ENCODE measurements at regions not wholly inside any gene's neighbourhood (a gene's known extent, or its start where the extent isn't known, plus 50 kb on each side); places are given as distances from the start of the nearest gene placed in this dataset.
"Not testable (repeated sequence)": the region's sequence is repeated elsewhere in the genome, so short reads cannot be mapped to it uniquely, and the experiment has no call there.

DNA sequence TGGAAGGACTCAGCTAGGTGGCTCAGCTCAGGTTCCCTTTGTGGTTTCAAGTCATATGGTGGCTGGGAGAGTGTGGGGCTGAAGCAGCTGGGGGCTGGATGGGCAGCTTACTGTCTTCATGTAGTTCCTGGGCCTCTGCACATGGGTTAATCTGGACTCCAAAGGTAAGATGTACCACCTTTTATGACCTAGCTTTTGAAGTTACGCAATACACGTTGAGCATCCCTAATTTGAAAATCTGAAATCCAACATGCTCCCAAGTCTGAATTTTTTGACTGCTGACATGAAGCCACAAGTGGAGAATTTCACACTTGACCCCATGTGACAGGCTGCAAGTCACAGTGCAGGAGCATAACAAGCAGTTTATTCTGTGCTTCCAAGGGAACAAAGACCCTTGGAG lies 173.7 kb downstream of the KBTBD8 start:
- no peak for DNase-seq

DNA sequence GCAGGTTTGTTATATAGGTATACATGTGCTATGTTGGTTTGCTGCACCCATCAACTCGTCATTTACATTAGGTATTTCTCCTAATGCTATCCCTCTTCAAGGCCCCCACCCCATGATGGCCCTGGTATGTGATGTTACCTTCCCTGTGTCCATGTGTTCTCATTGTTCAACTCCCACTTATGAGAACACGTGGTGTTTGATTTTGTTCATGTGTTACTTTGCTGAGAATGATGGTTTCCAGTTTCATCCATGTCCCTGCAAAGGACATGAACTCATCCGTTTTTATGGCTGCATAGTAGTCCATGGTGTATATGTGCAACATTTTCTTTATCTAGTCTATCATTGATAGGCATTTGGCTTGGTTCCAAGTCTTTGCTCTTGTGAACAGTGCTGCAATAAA lies 175.0 kb downstream of the KBTBD8 start:
- not testable (repeated sequence) for DNase-seq

DNA sequence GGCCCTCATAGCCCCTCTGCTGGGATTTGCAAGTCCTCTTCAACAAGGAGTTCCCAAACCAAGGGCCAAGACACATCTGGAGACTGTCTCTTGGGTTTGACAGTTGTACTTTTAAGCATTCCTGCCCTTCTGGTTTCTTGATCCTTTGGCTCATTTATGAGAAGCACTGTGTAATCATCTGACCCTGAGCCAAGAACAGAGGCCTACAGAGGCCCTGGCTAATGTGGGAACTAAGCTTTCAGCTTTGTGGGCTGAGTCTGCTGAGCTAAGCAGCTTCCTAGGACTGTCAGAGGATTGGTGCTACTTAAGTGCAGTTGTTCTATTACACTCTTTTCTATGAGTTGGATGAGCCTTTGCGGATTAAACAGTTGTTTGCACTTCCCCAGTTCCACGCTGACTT lies 178.3 kb downstream of the KBTBD8 start:
- no peak for DNase-seq

DNA sequence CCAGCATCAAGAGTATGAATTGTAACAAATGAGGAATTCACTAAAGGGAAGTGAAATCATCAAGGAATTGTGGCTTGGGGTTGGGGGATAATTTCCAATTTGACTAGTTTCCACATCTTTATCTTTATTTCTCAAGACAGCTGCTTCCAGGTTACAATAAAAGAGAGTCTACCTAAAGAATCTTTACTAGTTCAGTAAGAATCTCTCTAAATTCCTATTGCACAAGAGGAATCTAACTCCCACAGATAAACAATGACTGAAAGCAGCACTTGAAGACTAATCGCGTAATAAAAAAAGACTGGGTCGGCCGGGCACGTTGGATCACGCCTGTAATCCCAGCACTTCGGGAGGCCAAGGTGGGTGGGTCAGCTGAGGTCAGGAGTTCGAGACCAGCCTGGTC lies 194.4 kb downstream of the KBTBD8 start:
- DNase-seq = no peak

DNA sequence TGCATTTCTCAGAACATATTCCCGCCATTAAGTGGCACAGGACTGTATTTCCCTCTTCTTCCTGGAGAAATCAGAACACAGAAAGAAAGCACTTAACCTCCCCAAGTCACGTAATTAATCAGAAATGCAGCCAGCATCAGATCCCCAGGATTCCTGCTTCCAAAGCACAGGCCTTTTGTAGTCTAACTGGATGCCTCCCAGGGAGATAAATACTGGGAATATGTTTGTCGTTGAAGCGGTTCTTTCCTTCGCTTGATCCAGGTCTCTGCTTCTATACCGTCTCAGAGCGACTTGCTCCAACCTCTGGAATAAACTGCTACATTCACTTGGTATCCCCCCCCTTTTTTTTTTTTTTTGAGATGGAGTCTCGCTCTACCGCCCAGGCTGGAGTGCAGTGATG lies 198.6 kb downstream of the KBTBD8 start:
- DNase-seq = no peak

DNA sequence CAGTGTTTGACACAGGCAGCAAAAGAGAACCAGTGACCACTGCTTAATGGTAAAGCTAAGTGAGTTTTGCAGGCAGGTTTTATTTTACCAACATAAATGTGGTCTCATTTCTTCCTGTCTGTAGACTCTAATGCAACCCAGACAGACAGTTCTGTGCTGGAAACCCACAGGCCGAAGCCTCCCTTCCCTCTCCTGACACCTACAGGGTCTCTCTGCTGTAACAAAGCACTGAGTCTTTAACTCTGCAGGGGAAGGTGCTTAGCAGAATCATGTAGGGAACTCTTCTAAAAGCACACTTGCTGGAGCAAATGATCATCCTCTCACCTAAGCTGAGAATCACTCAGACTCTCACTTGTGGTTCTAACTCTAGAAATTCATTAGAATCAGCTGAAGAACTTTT lies 200.3 kb downstream of the KBTBD8 start:
- DNase-seq = no peak

DNA sequence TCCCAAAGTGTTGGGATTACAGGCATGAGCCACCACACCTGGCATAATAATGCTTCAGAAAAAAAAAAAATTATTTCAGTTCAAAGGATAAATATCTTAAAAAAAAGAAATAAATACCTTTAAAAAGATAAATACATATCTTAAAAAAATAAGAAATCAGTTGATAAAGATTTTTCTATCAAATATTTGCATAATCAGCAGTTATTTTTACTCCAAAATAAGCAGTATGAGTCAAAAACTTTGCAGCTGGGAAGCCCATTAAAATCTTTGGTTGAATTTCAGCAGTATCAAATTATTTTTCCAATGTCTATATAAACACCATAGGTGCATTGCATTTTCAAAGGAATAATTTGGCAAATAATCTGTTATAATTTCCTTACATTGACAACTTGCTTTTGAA lies 202.5 kb downstream of the KBTBD8 start:
- no peak for DNase-seq

DNA sequence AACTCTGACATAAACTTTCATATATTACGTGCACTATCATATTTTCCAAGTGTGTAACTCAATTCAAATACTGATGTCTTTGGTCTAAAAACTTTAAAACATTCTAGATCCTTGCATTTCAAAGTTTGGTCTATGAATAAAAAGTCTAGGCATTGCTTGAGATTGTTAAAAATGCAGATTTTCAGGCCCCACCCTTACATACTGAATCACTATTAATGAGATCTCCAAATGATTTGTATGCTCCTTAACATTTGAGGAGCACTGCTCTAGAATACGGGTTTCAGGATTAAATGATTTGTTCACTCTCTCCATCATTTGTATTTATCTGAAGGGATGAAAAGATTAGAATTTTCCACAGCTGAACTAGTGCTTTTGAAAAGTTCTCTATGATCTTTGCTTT lies 202.9 kb downstream of the KBTBD8 start:
- DNase-seq = no peak

DNA sequence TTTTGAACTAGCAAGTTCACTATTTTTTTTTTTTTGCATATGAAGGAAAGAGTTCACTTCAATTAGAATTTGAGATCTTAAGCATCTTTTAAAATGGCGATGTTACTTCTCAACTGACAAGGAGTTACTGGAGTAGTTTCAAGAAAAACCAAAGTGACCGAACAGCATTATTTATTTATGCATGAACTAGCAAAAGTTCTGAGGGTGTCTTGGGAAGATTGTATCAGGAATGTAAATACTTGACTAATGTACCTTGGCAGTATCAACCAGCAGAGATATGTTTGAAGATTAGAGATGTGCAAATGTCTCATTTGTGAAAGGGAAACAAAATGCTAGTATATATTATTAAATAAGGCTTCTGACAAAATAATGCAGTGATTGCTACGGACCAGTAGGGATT lies 203.9 kb downstream of the KBTBD8 start:
- DNase-seq = no peak

DNA sequence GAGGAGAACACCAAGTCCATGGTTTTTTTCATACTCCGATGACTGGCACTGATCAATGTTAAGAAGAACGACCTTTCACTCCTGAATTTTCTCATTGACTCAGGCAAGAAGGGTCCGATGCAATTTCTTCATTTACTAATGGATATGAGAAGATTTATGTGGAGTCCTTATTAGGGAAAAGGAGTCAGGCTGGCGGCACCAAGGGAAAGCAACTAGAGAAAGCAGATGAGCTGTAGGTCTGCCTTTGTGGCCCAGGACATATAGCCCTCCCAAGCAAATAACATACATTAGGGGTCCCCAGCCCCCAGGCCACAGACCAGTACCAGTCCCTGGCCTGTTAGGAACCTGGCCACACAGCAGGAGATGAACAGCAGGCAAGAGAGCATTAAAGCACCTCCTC lies 206.8 kb downstream of the KBTBD8 start:
- DNase-seq = no peak

DNA sequence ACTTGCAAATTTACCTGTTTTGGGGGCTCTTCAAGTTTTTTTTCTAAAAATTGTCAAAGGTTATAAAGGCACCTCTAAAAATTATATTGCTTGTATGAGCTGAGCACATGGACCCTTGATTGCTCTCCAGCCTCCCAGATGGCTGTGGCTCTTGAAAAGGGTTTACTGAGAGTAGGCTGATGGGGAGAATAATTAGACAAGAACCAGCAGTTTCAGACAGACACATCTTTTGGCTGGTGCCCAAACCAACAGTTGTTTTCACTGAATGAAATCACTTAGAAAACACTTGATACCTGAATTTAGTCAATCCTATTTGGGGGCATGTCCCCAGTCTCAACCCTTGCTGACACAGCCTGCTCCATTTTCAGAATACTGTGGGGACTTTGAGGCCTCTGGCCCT lies 217.6 kb downstream of the KBTBD8 start:
- DNase-seq = peak; percentile 8

DNA sequence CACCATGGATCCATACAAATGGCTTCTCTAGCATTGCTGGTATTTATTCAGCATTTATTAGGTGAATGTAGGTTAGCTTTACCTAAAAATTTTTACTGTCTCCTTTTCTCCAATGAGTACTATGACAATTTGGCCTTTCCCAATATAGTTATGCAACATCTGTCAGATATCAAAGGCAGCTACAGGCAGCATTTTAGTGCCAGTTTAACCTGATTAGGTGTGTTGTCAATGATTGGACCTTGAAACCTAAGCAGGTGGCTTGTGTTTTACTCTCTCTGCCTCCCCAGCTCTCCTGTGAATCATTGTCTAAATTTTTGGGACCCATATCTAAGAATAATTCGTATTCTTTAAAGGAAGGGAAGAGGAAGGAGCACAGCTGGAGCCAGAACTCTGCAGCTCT lies 228.9 kb downstream of the KBTBD8 start:
- no peak for DNase-seq

DNA sequence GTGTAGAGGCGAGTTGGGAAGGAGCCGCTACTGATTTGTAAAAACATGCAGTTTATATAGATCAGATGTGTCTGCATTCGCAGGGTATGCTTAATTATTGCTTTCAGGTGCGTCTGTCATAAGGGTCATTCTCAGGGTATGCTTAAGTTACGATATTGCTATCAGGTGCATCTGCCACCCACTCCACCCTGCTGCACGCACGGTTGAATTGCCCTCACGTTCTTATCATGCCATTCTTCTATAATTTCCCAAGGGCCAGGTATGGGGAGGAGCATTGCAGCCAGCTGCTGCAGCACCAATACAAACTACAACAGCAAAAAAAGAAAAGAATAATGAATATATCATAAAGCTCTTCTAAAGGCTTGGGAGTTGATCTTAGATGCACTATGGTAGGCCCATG lies 230.0 kb downstream of the KBTBD8 start:
- DNase-seq = no peak

DNA sequence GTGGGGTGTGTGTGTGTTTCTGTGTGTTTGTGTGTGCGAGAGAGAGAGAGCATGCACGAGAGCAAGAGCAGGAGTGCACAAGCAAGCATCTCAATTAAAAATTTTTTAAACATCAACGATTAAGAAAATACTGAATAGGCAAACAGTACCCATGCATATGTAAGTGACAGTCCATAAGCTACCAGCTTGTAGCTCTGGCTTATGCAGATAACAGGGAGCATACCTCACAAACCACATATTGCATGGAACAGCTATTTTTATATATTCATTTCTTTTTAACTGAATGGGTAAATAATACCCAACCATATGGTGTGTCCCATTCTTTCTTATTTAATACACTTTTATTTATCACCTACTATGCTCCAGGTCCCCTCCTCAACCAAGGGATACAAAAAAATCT lies 234.5 kb downstream of the KBTBD8 start:
- no peak for DNase-seq

DNA sequence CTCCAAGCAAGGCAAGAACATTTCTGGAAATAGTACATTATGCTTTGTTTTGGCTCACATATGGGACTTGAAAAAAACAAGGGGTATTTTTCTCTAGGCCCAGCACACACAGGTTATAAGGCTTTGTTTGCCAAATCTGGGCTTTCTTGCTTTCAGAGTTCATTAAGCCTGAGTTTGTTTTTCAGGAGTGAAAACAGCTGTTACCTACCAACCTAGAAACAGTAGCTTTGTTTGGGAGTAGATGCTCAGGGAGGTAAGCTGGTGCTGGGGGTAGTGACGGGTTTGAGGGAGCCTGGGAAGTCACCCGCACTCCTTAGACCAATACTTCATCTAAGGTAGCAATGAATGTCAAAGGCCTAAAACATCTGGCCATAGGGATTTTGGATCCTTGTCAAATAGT lies 241.2 kb downstream of the KBTBD8 start:
- DNase-seq = no peak

DNA sequence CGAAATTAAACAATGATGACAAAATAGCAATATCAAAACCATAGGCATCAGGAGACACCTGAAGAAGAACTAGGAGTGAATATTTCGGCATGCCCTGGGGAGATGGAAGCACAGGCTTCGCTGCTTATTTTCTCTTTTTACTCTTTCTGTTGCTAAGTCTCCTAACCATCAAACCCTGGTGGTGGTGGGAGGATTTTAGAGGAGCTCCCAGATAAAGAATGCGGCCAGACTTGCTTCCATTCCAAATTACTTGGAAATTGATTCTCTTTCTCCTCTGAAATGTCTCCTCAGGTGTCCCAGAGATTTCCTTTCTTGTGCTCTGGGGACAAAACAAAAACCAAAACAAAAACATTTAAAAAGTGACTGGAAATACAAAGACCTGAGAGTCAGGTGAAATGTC lies 243.0 kb downstream of the KBTBD8 start:
- DNase-seq = no peak

DNA sequence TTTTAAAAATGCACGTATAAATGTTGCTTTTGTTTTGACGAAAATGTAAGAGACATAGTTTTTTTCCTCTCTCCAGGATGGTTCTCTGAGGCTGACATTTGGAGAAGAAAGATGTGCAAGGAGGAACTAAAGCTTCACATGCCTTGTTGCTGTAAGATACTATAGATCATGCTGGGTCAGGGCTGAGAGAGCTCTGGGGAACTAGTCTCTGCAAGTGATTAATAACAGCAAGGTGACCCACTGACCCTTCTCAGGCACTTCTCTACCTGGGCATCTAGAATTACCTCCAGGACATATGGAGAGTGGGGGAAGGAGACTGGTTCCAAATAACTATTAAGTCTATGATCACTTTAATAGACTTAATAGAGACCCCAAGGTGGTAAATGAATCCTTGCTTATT lies 246.0 kb downstream of the KBTBD8 start:
- no peak for DNase-seq

DNA sequence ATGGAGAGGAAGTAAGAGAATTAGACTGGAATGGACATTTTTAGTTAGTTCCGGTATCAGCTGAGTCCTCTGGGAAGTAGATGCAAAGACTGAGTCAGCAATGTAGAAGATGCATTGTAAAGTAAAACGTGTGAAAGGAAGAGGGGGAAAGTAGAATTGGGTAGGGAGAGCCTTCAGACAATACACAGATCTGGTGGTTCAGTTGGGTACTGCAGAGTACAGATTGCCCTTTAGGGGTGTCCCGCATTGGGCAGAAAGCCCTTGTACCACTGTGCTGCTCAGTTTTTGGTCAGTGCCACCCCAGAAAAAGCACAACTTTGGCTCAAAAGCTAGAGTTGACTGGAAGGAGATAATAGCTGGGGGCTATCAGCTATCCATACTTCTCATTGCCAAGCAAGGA lies 247.4 kb downstream of the KBTBD8 start:
- no peak for DNase-seq

DNA sequence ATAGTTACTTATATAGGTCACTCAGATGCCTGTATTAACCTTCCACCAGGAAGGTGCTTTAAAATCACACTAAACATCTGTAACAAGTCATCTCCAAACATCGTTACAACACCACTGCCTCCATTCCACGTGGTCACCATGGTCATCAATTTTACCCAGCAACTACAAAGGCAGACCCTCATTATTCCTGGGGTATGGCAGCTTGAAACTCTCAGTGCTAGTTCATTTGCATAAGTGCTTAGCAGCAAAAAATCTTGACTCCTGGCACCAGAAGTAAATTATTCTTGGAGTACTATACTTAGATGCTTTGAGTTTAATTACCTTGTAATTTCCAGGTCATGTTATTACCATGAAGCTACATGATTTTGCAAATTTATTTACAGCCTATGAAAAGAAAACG lies 250.6 kb downstream of the KBTBD8 start:
- DNase-seq = no peak

DNA sequence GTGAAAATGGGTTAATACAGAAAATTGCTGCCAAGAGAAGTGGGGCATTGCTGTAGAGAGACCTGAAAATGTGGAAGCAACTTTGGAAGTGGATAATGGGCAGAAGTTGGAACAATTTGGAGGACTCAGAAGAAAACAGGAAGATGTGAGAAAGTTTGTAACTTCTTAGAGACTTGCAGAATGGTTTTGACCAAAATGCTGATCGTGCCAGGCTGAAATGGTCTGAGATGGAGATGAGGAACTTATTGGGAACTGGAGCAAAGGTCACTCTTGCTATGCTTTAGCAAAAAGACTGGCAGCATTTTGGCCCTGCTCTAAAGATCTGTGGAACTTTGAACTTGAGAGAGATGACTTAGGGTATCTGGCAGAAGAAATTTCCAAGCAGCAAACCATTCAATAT lies 254.8 kb downstream of the KBTBD8 start:
- not testable (repeated sequence) for DNase-seq

DNA sequence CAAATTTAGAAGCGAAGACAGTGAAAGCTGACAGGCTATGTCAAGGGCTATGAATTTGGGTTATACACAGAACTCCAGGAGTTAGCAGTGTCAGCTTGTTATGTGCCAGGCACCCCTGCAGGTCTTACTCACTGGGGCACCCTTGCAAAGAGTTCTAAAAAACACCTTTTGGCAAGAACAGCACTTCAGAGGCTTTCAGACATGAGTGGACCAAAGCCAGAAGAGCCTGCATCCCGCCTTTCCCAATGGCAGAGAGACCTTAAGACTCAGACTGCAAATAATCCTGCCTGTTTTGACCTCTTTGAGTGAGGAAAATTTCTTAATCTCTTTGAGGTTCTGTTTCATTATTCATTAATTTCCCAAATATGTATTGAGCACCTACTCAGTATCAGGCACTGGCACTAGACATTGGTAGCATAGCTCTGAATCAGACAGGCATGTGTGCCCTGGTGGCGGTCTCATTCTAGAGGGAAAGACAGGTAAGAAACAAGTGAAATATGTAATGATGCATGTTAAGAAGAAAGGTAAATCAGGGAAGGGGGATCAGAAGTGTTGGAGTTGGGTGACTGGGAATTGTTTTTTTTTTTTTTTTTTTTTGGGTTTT lies 280.0 kb downstream of the KBTBD8 start:
- no peak for DNase-seq

DNA sequence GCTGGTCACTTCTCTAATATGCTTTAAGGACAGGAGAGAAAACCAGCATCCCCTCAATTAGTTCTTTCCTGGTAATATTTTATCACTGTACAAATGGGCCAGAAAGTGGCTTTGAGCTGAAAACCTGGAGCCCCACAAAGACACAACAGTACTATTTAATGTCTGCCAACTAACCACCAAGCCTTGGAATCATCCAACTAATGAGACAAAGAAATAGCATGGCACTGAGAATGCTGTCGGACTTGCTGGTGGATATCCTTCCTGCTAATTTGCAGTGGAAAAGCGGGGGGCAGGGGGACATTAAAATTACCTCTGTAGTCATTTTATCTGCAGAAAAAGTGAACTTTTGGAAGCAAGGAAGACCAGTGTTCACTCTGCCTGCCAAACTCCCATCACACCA lies 288.5 kb downstream of the KBTBD8 start:
- no peak for DNase-seq

DNA sequence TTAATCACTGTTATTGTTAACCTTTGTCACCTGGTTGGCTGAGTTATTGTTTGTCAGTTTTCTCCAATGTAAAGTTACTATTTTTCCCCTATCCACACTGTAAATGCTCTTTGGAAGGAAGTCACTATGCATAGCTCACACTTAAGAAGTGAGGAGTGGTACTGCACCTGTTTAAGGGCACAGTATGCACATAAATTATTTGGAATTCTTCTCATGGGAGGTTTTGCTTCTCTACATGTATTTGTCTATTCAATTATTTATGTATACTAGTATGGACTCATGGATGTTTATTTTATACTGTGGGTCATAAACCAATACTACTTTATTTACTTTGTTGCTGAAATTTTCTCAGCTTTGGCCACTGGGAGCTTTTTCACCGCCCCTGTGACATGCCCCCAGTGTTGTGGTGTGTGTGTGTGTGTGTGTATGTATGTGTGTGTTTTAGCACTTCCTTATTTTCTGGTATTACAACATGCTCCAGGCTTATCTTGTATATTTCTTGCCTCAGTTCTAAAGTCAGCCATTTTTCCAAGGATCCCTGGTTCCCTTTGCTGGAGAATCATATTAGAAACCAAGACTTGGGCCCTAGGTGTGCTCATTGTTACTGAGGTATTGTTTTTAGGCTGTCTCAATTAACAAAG lies 290.5 kb downstream of the KBTBD8 start:
- DNase-seq = no peak

DNA sequence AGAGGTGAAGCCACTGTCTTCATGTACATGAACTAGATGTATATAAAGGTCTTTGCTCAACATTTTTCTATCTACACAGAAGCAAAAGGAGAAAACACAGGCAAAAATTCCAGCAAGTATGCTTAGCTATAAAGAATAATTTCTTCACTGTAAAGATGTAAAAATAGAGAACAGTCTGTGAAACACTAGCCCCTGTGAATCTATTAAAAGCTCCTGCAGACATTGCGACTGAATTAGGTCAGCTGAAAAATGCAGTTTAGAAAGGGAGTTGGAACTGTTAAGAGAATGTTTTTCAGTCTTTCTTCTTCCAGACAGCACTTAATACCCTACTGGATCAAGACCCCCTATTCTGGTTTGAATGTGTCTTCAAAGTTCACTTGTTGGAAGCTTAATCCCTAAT lies 291.5 kb downstream of the KBTBD8 start:
- no peak for DNase-seq

DNA sequence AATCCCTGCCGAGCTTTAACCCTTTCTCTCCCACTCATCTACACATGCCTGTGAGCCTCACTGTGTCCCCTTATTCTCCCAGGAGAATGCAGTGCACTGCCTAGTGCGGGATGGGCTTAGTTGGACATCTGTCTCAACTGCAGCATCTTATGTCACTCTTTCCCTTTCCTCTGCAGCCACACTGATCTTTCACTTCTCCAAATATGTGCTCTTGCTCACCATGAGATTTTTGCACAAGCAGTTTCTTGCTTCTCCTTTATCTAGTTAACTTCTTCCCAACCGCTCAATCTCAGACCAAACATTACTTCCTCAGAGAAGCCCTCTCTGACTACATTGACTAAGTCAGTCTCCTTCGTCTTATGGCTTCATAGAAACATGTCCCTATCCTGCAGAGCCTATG lies 292.3 kb downstream of the KBTBD8 start:
- no peak for DNase-seq
